ENCODE measurements at regions not wholly inside any gene's neighbourhood (a gene's known extent, or its start where the extent isn't known, plus 50 kb on each side); places are given as distances from the start of the nearest gene placed in this dataset.

DNA sequence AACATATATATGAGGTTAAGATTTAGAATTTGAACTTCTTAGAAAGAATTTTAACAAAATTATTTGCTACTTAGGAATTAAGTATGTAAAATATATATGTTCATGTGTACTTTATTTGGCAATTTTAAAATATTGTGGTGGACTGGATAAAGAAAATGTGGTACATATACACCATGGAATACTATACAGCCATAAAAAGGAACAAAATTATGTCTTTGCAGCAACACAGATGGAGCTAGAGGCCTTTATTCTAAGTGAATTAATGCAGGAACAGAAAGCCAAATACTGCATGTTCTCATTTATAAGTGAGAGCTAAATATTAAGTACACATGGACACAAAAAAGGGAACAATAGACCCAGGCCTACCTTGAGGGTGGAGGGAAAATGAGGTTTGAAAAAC is 72.2 kb upstream of the FMN2 start:
- intact Hi-C loops (cut with micrococcal nuclease; ENCODE audit: unreplicated experiment) (no loop called here), in situ Hi-C loops (cut with HindIII; ENCODE audit: low pct_unique_long_range_greater_than_20kb, low sequenced_read_pairs) (no loop called here)
- ChIA-PET POLR2A (no interaction called here), CTCF (no interaction called here)
- Histone ChIP-seq H3K27me3 (ENCODE audit: control insufficient read depth, insufficient read depth, low read length) (no peaks in the 10 kb centered on the region), H3K27ac (ENCODE audit: low read length) (no peak overlapping the region), H3K4me1 (ENCODE audit: control insufficient read depth, insufficient read depth, low read length) (no peaks in the 10 kb centered on the region), H3K4me3 (ENCODE audit: low read depth in 2 of 2, low read length in 2 of 2) (no peak overlapping the region), H3K9me3 (ENCODE audit: control insufficient read depth, insufficient read depth, low read depth, low read length) (0 out of 2 replicates have a peak, but pooled peaks cover 2% of the 10 kb centered on the region), H3K36me3 (ENCODE audit: control insufficient read depth, insufficient read depth, low read length) (no peaks in the 10 kb centered on the region)
- no peak for ATAC-seq
- TF ChIP-seq POLR2AphosphoS5 (IDR thresholded peaks at IDR 0.05; ENCODE audit: low read depth, low read length) = no peak
- TF ChIP-seq, protein P1, sequence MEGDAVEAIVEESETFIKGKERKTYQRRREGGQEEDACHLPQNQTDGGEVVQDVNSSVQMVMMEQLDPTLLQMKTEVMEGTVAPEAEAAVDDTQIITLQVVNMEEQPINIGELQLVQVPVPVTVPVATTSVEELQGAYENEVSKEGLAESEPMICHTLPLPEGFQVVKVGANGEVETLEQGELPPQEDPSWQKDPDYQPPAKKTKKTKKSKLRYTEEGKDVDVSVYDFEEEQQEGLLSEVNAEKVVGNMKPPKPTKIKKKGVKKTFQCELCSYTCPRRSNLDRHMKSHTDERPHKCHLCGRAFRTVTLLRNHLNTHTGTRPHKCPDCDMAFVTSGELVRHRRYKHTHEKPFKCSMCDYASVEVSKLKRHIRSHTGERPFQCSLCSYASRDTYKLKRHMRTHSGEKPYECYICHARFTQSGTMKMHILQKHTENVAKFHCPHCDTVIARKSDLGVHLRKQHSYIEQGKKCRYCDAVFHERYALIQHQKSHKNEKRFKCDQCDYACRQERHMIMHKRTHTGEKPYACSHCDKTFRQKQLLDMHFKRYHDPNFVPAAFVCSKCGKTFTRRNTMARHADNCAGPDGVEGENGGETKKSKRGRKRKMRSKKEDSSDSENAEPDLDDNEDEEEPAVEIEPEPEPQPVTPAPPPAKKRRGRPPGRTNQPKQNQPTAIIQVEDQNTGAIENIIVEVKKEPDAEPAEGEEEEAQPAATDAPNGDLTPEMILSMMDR (IDR thresholded peaks at IDR 0.05) = no peak
- TF ChIP-seq, protein P2, sequence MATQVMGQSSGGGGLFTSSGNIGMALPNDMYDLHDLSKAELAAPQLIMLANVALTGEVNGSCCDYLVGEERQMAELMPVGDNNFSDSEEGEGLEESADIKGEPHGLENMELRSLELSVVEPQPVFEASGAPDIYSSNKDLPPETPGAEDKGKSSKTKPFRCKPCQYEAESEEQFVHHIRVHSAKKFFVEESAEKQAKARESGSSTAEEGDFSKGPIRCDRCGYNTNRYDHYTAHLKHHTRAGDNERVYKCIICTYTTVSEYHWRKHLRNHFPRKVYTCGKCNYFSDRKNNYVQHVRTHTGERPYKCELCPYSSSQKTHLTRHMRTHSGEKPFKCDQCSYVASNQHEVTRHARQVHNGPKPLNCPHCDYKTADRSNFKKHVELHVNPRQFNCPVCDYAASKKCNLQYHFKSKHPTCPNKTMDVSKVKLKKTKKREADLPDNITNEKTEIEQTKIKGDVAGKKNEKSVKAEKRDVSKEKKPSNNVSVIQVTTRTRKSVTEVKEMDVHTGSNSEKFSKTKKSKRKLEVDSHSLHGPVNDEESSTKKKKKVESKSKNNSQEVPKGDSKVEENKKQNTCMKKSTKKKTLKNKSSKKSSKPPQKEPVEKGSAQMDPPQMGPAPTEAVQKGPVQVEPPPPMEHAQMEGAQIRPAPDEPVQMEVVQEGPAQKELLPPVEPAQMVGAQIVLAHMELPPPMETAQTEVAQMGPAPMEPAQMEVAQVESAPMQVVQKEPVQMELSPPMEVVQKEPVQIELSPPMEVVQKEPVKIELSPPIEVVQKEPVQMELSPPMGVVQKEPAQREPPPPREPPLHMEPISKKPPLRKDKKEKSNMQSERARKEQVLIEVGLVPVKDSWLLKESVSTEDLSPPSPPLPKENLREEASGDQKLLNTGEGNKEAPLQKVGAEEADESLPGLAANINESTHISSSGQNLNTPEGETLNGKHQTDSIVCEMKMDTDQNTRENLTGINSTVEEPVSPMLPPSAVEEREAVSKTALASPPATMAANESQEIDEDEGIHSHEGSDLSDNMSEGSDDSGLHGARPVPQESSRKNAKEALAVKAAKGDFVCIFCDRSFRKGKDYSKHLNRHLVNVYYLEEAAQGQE (IDR thresholded peaks at IDR 0.05; ENCODE audit: insufficient read depth in 1 of 2, low read depth in 2 of 2, low read length in 1 of 2) = no peak
- no peak for TF ChIP-seq TCF7L2 (IDR thresholded peaks at IDR 0.05; ENCODE audit: low read depth, low read length)
- no peak for DNase-seq (ENCODE audit: low read depth, low spot score)
- BruUV-seq (replicated peaks) = no TSS peak

DNA sequence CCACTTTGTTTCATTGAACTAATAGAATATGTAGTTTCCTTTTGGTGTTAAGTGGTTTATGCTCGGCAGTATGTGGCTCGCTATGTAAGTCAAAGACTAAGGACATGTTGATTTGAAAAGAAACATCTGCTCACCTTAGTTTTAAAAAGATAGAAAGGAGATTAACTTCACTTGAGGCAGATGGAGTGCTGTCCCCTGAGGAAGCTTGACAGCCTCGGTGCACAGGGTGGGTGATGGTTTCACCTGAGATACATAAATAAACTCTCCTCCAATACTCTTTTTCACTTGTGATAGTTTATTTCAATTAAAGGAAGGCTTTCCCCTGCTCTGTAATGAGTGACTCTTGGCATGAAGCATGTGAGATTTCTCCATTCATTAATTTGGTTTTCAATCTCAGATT is 70.8 kb upstream of the FMN2 start:
- CTCF ChIA-PET = no interaction called here
- DNase-seq (ENCODE audit: low read depth, low spot score) = no peak
- Histone ChIP-seq H3K27me3 (ENCODE audit: control insufficient read depth, insufficient read depth, low read length) (no peaks in the 10 kb centered on the region), H3K4me1 (ENCODE audit: control insufficient read depth, insufficient read depth, low read length) (no peaks in the 10 kb centered on the region), H3K36me3 (ENCODE audit: control insufficient read depth, insufficient read depth, low read length) (no peaks in the 10 kb centered on the region), H3K9me3 (ENCODE audit: control insufficient read depth, insufficient read depth, low read depth, low read length) (0 out of 2 replicates have a peak, but pooled peaks cover 2% of the 10 kb centered on the region), H3K4me3 (ENCODE audit: low read depth in 2 of 2, low read length in 2 of 2) (no peak overlapping the region), H3K27ac (ENCODE audit: low read length) (no peak overlapping the region)
- ATAC-seq = no peak
- intact Hi-C loops (cut with micrococcal nuclease; ENCODE audit: unreplicated experiment) = loop anchor here (10.0 kb wide), 1 partner anchor 674 kb away; no protein-coding TSS in a partner anchor
- TF ChIP-seq, protein P1 (IDR thresholded peaks at IDR 0.05) = no peak
- no peak for TF ChIP-seq SIN3A (IDR thresholded peaks at IDR 0.05; ENCODE audit: borderline replicate concordance, insufficient read depth, low read depth, low read length)
- no peak for TF ChIP-seq POLR2AphosphoS5 (IDR thresholded peaks at IDR 0.05; ENCODE audit: low read depth, low read length)
- TF ChIP-seq, protein P2 (IDR thresholded peaks at IDR 0.05; ENCODE audit: insufficient read depth in 1 of 2, low read depth in 2 of 2, low read length in 1 of 2) = no peak
- no peak for TF ChIP-seq TCF7L2 (IDR thresholded peaks at IDR 0.05; ENCODE audit: low read depth, low read length)
- in situ Hi-C loops (cut with HindIII; ENCODE audit: low pct_unique_long_range_greater_than_20kb, low sequenced_read_pairs) = no loop called here
- POLR2A ChIA-PET = no interaction called here
- BruUV-seq (replicated peaks) = no TSS peak
